H9 (cell line): ENCODE measurements at regions not wholly inside any gene's neighbourhood (a gene's known extent, or its start where the extent isn't known, plus 50 kb on each side); places are given as distances from the start of the nearest gene placed in this dataset.

ENCODE experiments used
- DNase-seq: peaks from one replicate; pipeline ENCODE4 v3.0.0-alpha.2; 2017
- H2AFZ ChIP-seq: one replicate; pipeline ENCODE4 v1.6.1; 2013; ENCODE audit warnings: mild to moderate bottlenecking, low read length, control low read depth, moderate library complexity
- H2AK5ac ChIP-seq: 2 replicates; pipeline ENCODE4 v1.6.1; 2013; ENCODE audit warnings: low read length, control low read depth, mixed read lengths; ENCODE audit not compliant: insufficient read length
- H2BK120ac ChIP-seq: one replicate; pipeline ENCODE4 v1.6.1; 2013; ENCODE audit warnings: low read depth, mild to moderate bottlenecking, low read length, control low read depth, inconsistent platforms; ENCODE audit not compliant: poor library complexity, severe bottlenecking
- H2BK12ac ChIP-seq: 2 replicates; pipeline ENCODE4 v1.6.1; 2013; ENCODE audit warnings: low read length, control low read depth, mixed read lengths, low read depth; ENCODE audit not compliant: insufficient read length
- H2BK15ac ChIP-seq: 2 replicates; pipeline ENCODE4 v1.6.1; 2013; ENCODE audit warnings: low read depth, low read length, control low read depth
- H2BK20ac ChIP-seq: one replicate; pipeline ENCODE4 v1.6.1; 2013; ENCODE audit warnings: low read depth, mild to moderate bottlenecking, low read length, control low read depth, inconsistent platforms; ENCODE audit not compliant: poor library complexity, severe bottlenecking
- H2BK5ac ChIP-seq: 2 replicates; pipeline ENCODE4 v1.6.1; 2013; ENCODE audit warnings: low read length, control low read depth, mixed read lengths; ENCODE audit not compliant: insufficient read length
- H3K14ac ChIP-seq: 2 replicates; pipeline ENCODE4 v1.6.1; 2013; ENCODE audit warnings: low read length, control low read depth; ENCODE audit not compliant: insufficient read depth
- H3K18ac ChIP-seq: 2 replicates; pipeline ENCODE4 v1.6.1; 2013; ENCODE audit warnings: low read depth, mild to moderate bottlenecking, mixed read lengths, low read length, control low read depth; ENCODE audit not compliant: insufficient read length
- H3K23ac ChIP-seq: 2 replicates; pipeline ENCODE4 v1.6.1; 2013; ENCODE audit warnings: low read length, control low read depth, mixed read lengths, low read depth; ENCODE audit not compliant: insufficient read length
- H3K23me2 ChIP-seq: 2 replicates; pipeline ENCODE4 v1.6.1; 2013; ENCODE audit warnings: low read depth, mild to moderate bottlenecking, mixed read lengths, low read length, control low read depth; ENCODE audit not compliant: insufficient read length, poor library complexity, severe bottlenecking
- H3K27ac ChIP-seq: 2 replicates; pipeline ENCODE4 v1.5.1; 2013; ENCODE audit warnings: low read length, control low read depth, mixed read lengths, low read depth; ENCODE audit not compliant: insufficient read length
- H3K27me3 ChIP-seq: 2 replicates; pipeline ENCODE4 v1.6.1; 2013; ENCODE audit warnings: low read length, control low read depth, inconsistent platforms; ENCODE audit not compliant: insufficient read depth
- H3K4ac ChIP-seq: 2 replicates; pipeline ENCODE4 v1.6.1; 2013; ENCODE audit warnings: low read depth, mild to moderate bottlenecking, control low read depth, inconsistent platforms, low read length, moderate library complexity
- H3K4me1 ChIP-seq: 2 replicates; pipeline ENCODE4 v1.6.1; 2013; ENCODE audit warnings: low read length, control low read depth, inconsistent platforms; ENCODE audit not compliant: insufficient read depth
- H3K4me2 ChIP-seq: 2 replicates; pipeline ENCODE4 v1.6.1; 2013; ENCODE audit warnings: low read length, control low read depth, mixed read lengths; ENCODE audit not compliant: insufficient read length, insufficient read depth
- H3K56ac ChIP-seq: 2 replicates; pipeline ENCODE4 v1.6.1; 2013; ENCODE audit warnings: low read depth, mild to moderate bottlenecking, mixed read lengths, low read length, control low read depth; ENCODE audit not compliant: insufficient read length
- H3K79me1 ChIP-seq: 2 replicates; pipeline ENCODE4 v1.6.1; 2013; ENCODE audit warnings: low read depth, mild to moderate bottlenecking, moderate library complexity, low read length, control low read depth, inconsistent platforms; ENCODE audit not compliant: insufficient read depth, poor library complexity, severe bottlenecking
- H3K79me2 ChIP-seq: 2 replicates; pipeline ENCODE4 v1.6.1; 2013; ENCODE audit warnings: low read length, control low read depth, inconsistent platforms; ENCODE audit not compliant: insufficient read depth
- H3K9ac ChIP-seq: 2 replicates; pipeline ENCODE4 v1.6.1; 2013; ENCODE audit warnings: low read length, control low read depth, mixed read lengths; ENCODE audit not compliant: insufficient read length; ENCODE audit errors: extremely low read depth
- H3K9me3 ChIP-seq: one replicate; pipeline ENCODE4 v1.6.1; 2013; ENCODE audit warnings: low read depth, low read length, inconsistent platforms; ENCODE audit not compliant: control insufficient read depth
- H3T11ph ChIP-seq: one replicate; pipeline ENCODE4 v1.6.1; 2013; ENCODE audit warnings: mild to moderate bottlenecking, low read length, control low read depth, inconsistent platforms
- H4K20me1 ChIP-seq: one replicate; pipeline ENCODE4 v1.6.1; 2013; ENCODE audit not compliant: control insufficient read depth, insufficient read length, insufficient read depth
- H4K5ac ChIP-seq: 2 replicates; pipeline ENCODE4 v1.6.1; 2013; ENCODE audit warnings: low read depth, mild to moderate bottlenecking, mixed read lengths, low read length, control low read depth; ENCODE audit not compliant: insufficient read length
- H4K8ac ChIP-seq: replicated peaks from 2 replicates; pipeline ENCODE4 v1.6.1; 2013; ENCODE audit warnings: low read length, control low read depth, mixed read lengths, low read depth; ENCODE audit not compliant: insufficient read length
- H4K91ac ChIP-seq: 2 replicates; pipeline ENCODE4 v1.6.1; 2013; ENCODE audit warnings: low read depth, mild to moderate bottlenecking, moderate library complexity, mixed read lengths, low read length, control low read depth; ENCODE audit not compliant: insufficient read length
- H3K27ac Mint-ChIP-seq, 3 experiments: 2 replicates in 2 of 3; 3 replicates in 1 of 3; pipeline ENCODE4 v1.8.0; 2020 to 2021; ENCODE audit warnings: mixed read lengths in 3 of 3, mild to moderate bottlenecking in 1 of 3, moderate library complexity in 1 of 3
- H3K27me3 Mint-ChIP-seq: 2 replicates; pipeline ENCODE4 v1.8.0; 2021; ENCODE audit warnings: low read depth, mild to moderate bottlenecking, moderate library complexity, mixed read lengths
- H3K36me3 Mint-ChIP-seq, 3 experiments: 2 replicates in 2 of 3; 3 replicates in 1 of 3; pipeline ENCODE4 v1.8.0; 2020 to 2021; ENCODE audit warnings: low read depth in 3 of 3, mixed read lengths in 3 of 3; ENCODE audit not compliant: insufficient read depth in 1 of 3
- H3K4me1 Mint-ChIP-seq, 2 experiments: 2 replicates each; pipeline ENCODE4 v1.8.0; 2020; ENCODE audit warnings: mixed read lengths in 2 of 2
- H3K4me3 Mint-ChIP-seq, 2 experiments: 2 replicates in 1 of 2; 3 replicates in 1 of 2; pipeline ENCODE4 v1.8.0; 2020 to 2021; ENCODE audit warnings: mild to moderate bottlenecking in 2 of 2, mixed read lengths in 2 of 2, moderate library complexity in 1 of 2
- H3K9me3 Mint-ChIP-seq, 2 experiments: 2 replicates in 1 of 2; 3 replicates in 1 of 2; pipeline ENCODE4 v1.8.0; 2020; ENCODE audit warnings: mild to moderate bottlenecking in 2 of 2, mixed read lengths in 2 of 2, moderate library complexity in 1 of 2
- CTCF ChIP-seq: fragments of 200-600 bp; sonication (generic); conservative IDR thresholded peaks from 3 replicates; pipeline ENCODE4 v1.8.0; 2021; ENCODE audit warnings: antibody characterized with exemption, mild to moderate bottlenecking
- WGBS: extraction: QIAGEN DNeasy Blood & Tissue Kit; methylation state at CpG from one replicate; pipeline ENCODE4 v1.1.7; 2013; ENCODE audit warnings: missing lambda C conversion rate, low lambda C conversion rate, mixed read lengths; ENCODE audit not compliant: insufficient read length; ENCODE audit errors: extremely low coverage; 5-methylcytosine and 5-hydroxymethylcytosine counted together

DNA sequence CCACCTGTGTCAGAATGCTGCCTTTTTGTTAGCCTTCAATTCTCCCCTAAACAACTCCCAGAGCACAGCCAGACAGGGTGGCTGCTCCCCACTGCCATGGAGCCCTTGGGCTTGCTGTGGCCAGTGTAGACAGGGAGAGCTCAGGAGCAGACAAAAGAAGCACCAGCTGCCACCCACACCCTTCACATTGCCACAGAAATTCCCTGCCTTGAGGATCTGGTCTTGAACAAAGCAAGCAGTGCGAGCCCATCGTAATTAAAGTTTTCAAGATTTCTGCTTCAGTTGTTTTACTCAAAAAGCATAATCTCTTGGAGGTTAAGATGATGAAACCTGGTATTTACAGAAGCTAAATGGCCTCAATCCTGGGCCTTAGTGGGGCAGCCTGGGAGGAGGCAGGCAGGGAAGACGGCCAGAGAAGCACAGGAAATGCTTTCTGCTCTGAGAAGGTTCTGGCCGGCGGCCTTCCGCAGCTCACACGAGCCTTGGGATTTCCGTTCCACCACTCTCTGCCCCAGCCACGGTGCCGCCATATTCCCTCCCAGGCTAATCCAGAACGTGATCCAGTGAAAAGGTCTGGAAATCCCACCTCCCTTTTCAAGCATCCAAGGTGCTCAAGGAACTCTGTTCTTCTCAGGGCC lies 535.2 kb downstream of the BCL11B start:
- DNase-seq, result no peak
- Histone ChIP-seq H3K79me1 (no peaks in the 10 kb centered on the region), H2AK5ac (no peak overlapping the region), H2BK15ac (no peak overlapping the region), H2BK12ac (no peak overlapping the region), H3K4me2 (no peak overlapping the region), H3K14ac (no peak overlapping the region), H2BK120ac (no peak overlapping the region), H3K23me2 (no peaks in the 10 kb centered on the region), H3K79me2 (no peaks in the 10 kb centered on the region), H3K4ac (no peak overlapping the region), H2AFZ (no peak overlapping the region), H4K20me1 (no peaks in the 10 kb centered on the region), H3K9ac (no peak overlapping the region), H4K5ac (no peak overlapping the region), H3K27me3 (no peaks in the 10 kb centered on the region), H3K27ac (no peak overlapping the region), H3T11ph (no peak overlapping the region), H3K4me1 (no peaks in the 10 kb centered on the region), H2BK5ac (no peak overlapping the region), H3K18ac (no peak overlapping the region), H2BK20ac (no peak overlapping the region), H3K9me3 (no peaks in the 10 kb centered on the region), H4K8ac (no peak overlapping the region), H4K91ac (no peak overlapping the region), H3K23ac (no peak overlapping the region), H3K56ac (no peak overlapping the region)
- no CpG with 5 or more reads among the region's 11 CpGs for WGBS
- H3K27me3 Mint-ChIP-seq, result no peaks in the 10 kb centered on the region; the same call in none of the 2 replicates
- no peaks in the 10 kb centered on the region for H3K36me3 Mint-ChIP-seq
- no peak overlapping the region for H3K4me3 Mint-ChIP-seq
- H3K27ac Mint-ChIP-seq, result peak overlapping the region in 1 of 3 experiments; percentile 63; a peak in 1 of 7 replicates
- TF ChIP-seq CTCF, result no peak
- peaks cover 0 to 2% of the 10 kb centered on the region in 2 experiments; a peak in 1 of 5 replicates for H3K9me3 Mint-ChIP-seq
- H3K4me1 Mint-ChIP-seq, result peaks cover 0 to 3% of the 10 kb centered on the region in 2 experiments; a peak in 2 of 4 replicates
